HepG2 (cell line): ENCODE measurements at regions not wholly inside any gene's neighbourhood (a gene's known extent, or its start where the extent isn't known, plus 50 kb on each side); places are given as distances from the start of the nearest gene placed in this dataset.

ENCODE experiments used
- ATAC-seq: fragments of 200-7000 bp; cut with Tn5 transposase; 3 replicates; pipeline ENCODE4 v1.9.1; 2020; ENCODE audit warnings: mild to moderate bottlenecking, moderate library complexity
- BruUV-seq: library from RNA; stranded (reverse); fragments of 400-500 nt; replicated peaks from 2 replicates; lab custom pipeline; 2021; lab: Mats Ljungman, UMichigan
- CTCF ChIA-PET: fragments of 300-600 bp; formaldehyde crosslinking; extraction: SDS; loops from one replicate; lab custom pipeline; 2021; ENCODE audit warnings: low total read pairs, inconsistent platforms, low intra/inter-chr PET ratio; lab: Yijun Ruan, JAX
- POLR2A ChIA-PET: fragments of 350-600 bp; sonication (Branson Sonifier 250); formaldehyde crosslinking; loops from one replicate; lab custom pipeline; 2020; ENCODE audit warnings: antibody characterized with exemption, inconsistent platforms; lab: Yijun Ruan, JAX
- DNase-seq: peaks from one replicate; pipeline ENCODE4 v3.0.0-alpha.2; 2015; ENCODE audit warnings: low spot score
- FAIRE-seq: peaks from 3 replicates; lab custom pipeline; 2011; peaks lifted over from hg19 to GRCh38; lab: Jason Lieb, UNC
- H2AFZ ChIP-seq: one replicate; pipeline ENCODE4 v1.6.1; 2011; ENCODE audit warnings: low read length, inconsistent platforms
- H3K27ac ChIP-seq: fragments of 300-600 bp; 3 replicates; pipeline ENCODE4 v1.8.0; 2011; ENCODE audit warnings: mixed run types, mild to moderate bottlenecking, mixed read lengths, low read length, inconsistent platforms; ENCODE audit not compliant: insufficient read depth; ENCODE audit errors: extremely low read length
- H3K27me3 ChIP-seq, 2 experiments: fragments of 200-600 bp in 1 of 2; 2 replicates in 1 of 2; 3 replicates in 1 of 2; pipeline versions ENCODE4 v1.6.0 to v1.8.0; 2011; ENCODE audit warnings: low read length in 2 of 2, mild to moderate bottlenecking in 2 of 2, moderate library complexity in 2 of 2, inconsistent platforms in 1 of 2; ENCODE audit not compliant: insufficient read depth in 2 of 2, control insufficient read depth in 1 of 2
- H3K36me3 ChIP-seq, 2 experiments: fragments of 200-600 bp in 1 of 2; replicated peaks in 1 of 2; 2 replicates in 1 of 2; 3 replicates in 1 of 2; pipeline versions ENCODE4 v1.5.1 to v1.8.0; 2011; ENCODE audit warnings: low read length in 2 of 2, inconsistent platforms in 1 of 2; ENCODE audit not compliant: insufficient read depth in 2 of 2, control insufficient read depth in 1 of 2
- H3K4me1 ChIP-seq: 2 replicates; pipeline ENCODE4 v1.5.1; 2012; ENCODE audit warnings: low read length, inconsistent platforms; ENCODE audit not compliant: insufficient read depth
- H3K4me2 ChIP-seq: 2 replicates; pipeline ENCODE4 v1.6.0; 2011; ENCODE audit warnings: low read depth, low read length, inconsistent platforms
- H3K4me3 ChIP-seq, 3 experiments: fragments of 200-600 bp in 1 of 3; sonication (generic), shearing (Covaris generic) in 1 of 3; replicated peaks in 1 of 3; 2 replicates each; pipeline ENCODE4 v1.5.1; 2011 to 2016; ENCODE audit warnings: low read length in 3 of 3, inconsistent platforms in 2 of 3, low read depth in 2 of 3, mild to moderate bottlenecking in 2 of 3, control low read depth in 1 of 3, mixed read lengths in 1 of 3; ENCODE audit not compliant: insufficient read depth in 1 of 3
- H3K79me2 ChIP-seq: one replicate; pipeline ENCODE4 v1.6.1; 2011; ENCODE audit warnings: low read length, inconsistent platforms; ENCODE audit not compliant: insufficient read depth
- H3K9ac ChIP-seq: 2 replicates; pipeline ENCODE4 v1.6.0; 2011; ENCODE audit warnings: mild to moderate bottlenecking, low read depth, low read length, inconsistent platforms; ENCODE audit not compliant: insufficient read depth
- H3K9me3 ChIP-seq: 2 replicates; pipeline ENCODE4 v1.5.1; 2012; ENCODE audit warnings: mild to moderate bottlenecking, low read length
- H4K20me1 ChIP-seq: 2 replicates; pipeline ENCODE4 v1.6.0; 2011; ENCODE audit warnings: inconsistent platforms, mild to moderate bottlenecking, low read length, moderate library complexity; ENCODE audit not compliant: insufficient read depth
- BCL6 ChIP-seq: IDR thresholded peaks from 2 replicates; pipeline ENCODE4 v1.6.1; 2016; ENCODE audit warnings: missing genetic modification reagents, missing compliant biosample characterization
- NRL ChIP-seq: sonication (generic); formaldehyde crosslinking; IDR thresholded peaks from 2 replicates; pipeline ENCODE4 v1.5.0; 2020; ENCODE audit warnings: missing genetic modification reagents, mild to moderate bottlenecking, moderate library complexity, borderline replicate concordance
- STAT6 ChIP-seq: sonication (generic); formaldehyde crosslinking; IDR thresholded peaks from 2 replicates; pipeline ENCODE4 v1.4.0; 2020; ENCODE audit warnings: missing genetic modification reagents, mild to moderate bottlenecking, borderline replicate concordance
- TEAD2 ChIP-seq: sonication (generic); formaldehyde crosslinking; IDR thresholded peaks from 2 replicates; pipeline ENCODE4 v1.9.0; 2021; ENCODE audit warnings: missing genetic modification reagents
- XBP1 ChIP-seq: sonication (generic); formaldehyde crosslinking; IDR thresholded peaks from 2 replicates; pipeline ENCODE4 v1.5.0; 2020; ENCODE audit warnings: missing genetic modification reagents
- YEATS4 ChIP-seq: sonication (generic); formaldehyde crosslinking; IDR thresholded peaks from 2 replicates; pipeline ENCODE4 v1.4.0; 2020; ENCODE audit warnings: missing genetic modification reagents, borderline replicate concordance
- YY1 ChIP-seq: IDR thresholded peaks from 2 replicates; pipeline ENCODE4 v1.6.1; 2011; ENCODE audit warnings: low read length, low read depth, moderate library complexity, mild to moderate bottlenecking; ENCODE audit not compliant: insufficient read depth, insufficient replicate concordance
- ZKSCAN1 ChIP-seq: fragments of 150-350 bp; IDR thresholded peaks from 2 replicates; pipeline ENCODE4 v1.6.1; 2014; ENCODE audit warnings: low read length
- ZNF205 ChIP-seq: IDR thresholded peaks from 2 replicates; pipeline ENCODE4 v1.6.1; 2018; ENCODE audit warnings: missing biosample characterization, missing genetic modification reagents
- ZNF263 ChIP-seq: sonication (generic); formaldehyde crosslinking; IDR thresholded peaks from 2 replicates; pipeline ENCODE4 v1.4.0; 2020; ENCODE audit warnings: missing genetic modification reagents
- ZNF281 ChIP-seq: sonication (generic); formaldehyde crosslinking; IDR thresholded peaks from 2 replicates; pipeline ENCODE4 v1.4.0; 2020; ENCODE audit warnings: missing genetic modification reagents, borderline replicate concordance
- ZNF761 ChIP-seq: sonication (generic); formaldehyde crosslinking; conservative IDR thresholded peaks from 2 replicates; pipeline ENCODE4 v1.4.0; 2020; ENCODE audit warnings: mild to moderate bottlenecking, missing genetic modification reagents
- WGBS: methylation state at CpG from one replicate; pipeline ENCODE4 v1.1.6; 2017; ENCODE audit warnings: low lambda C conversion rate; 5-methylcytosine and 5-hydroxymethylcytosine counted together
- in situ Hi-C: cut with HindIII; loops from 2 replicates; pipeline ENCODE4 v1.10.0; 2017; ENCODE audit warnings: low pct_unique_long_range_greater_than_20kb; ENCODE audit not compliant: extremely low pct_ligation_motif_present
- intact Hi-C: fragments of 100-400 bp; cut with micrococcal nuclease; formaldehyde crosslinking; loops from one replicate; pipeline ENCODE4 v1.10.0; 2022; ENCODE audit not compliant: unreplicated experiment

GRCh38 chr4:111610681-111611080 is 534.6 kb upstream of the FAM241A start:
- FAIRE-seq (no peak), DNase-seq (no peak)

GRCh38 chr4:111618908-111619307 is 526.3 kb upstream of the FAM241A start:
- WGBS = 1% methylated on average over 6 of the region's 6 CpGs
- no peak overlapping the region for H3K4me2 ChIP-seq
- no peak overlapping the region for H3K4me3 ChIP-seq
- ATAC-seq (no peak), DNase-seq (no peak), FAIRE-seq (no peak)
- no TSS peak for BruUV-seq
- TF ChIP-seq ZKSCAN1 (no peak), XBP1 (no peak), ZNF263 (CRISPR knock-in tag) (no peak), YY1 (no peak), ZNF281 (CRISPR knock-in tag) (no peak), STAT6 (no peak)
- no peak overlapping the region for H3K9ac ChIP-seq
- in situ Hi-C loops = no loop called here
- ChIA-PET CTCF (no interaction called here), POLR2A (no interaction called here)
- H3K27me3 ChIP-seq = no peaks in the 10 kb centered on the region
- no peak overlapping the region for H3K27ac ChIP-seq
- H2AFZ ChIP-seq = no peak overlapping the region
- H3K79me2 ChIP-seq = no peaks in the 10 kb centered on the region
- no peaks in the 10 kb centered on the region for H3K36me3 ChIP-seq
- intact Hi-C loops = no loop called here
- no peaks in the 10 kb centered on the region for H4K20me1 ChIP-seq
- H3K4me1 ChIP-seq = no peaks in the 10 kb centered on the region
- no peaks in the 10 kb centered on the region for H3K9me3 ChIP-seq

More at GRCh38 chr4:111610681-111611080, 534.6 kb upstream of the FAM241A start:
- ChIA-PET CTCF (no interaction called here), POLR2A (no interaction called here)
- Histone ChIP-seq H3K4me2 (no peak overlapping the region), H3K36me3 (no peaks in the 10 kb centered on the region), H3K79me2 (no peaks in the 10 kb centered on the region), H3K4me3 (no peak overlapping the region), H3K4me1 (no peaks in the 10 kb centered on the region), H2AFZ (no peak overlapping the region), H3K27me3 (no peaks in the 10 kb centered on the region), H3K9me3 (no peaks in the 10 kb centered on the region), H3K27ac (no peak overlapping the region), H4K20me1 (no peaks in the 10 kb centered on the region), H3K9ac (no peak overlapping the region)
- BruUV-seq = no TSS peak
- in situ Hi-C loops (no loop called here), intact Hi-C loops (no loop called here)
- no peak for TF ChIP-seq YEATS4
- no peak for TF ChIP-seq ZNF761 (CRISPR knock-in tag)
- no peak for TF ChIP-seq NRL (CRISPR knock-in tag)
- no peak for TF ChIP-seq BCL6 (CRISPR knock-in tag)
- no peak for TF ChIP-seq TEAD2 (CRISPR knock-in tag)
- TF ChIP-seq ZNF205 (CRISPR knock-in tag) = no peak
- 27% methylated on average over 5 of the region's 5 CpGs for WGBS
- no peak for ATAC-seq
